GM12878 (cell line): ENCODE measurements at regions not wholly inside any gene's neighbourhood (a gene's known extent, or its start where the extent isn't known, plus 50 kb on each side); places are given as distances from the start of the nearest gene placed in this dataset.

ENCODE experiments used
- ATAC-seq: fragments of 200-7000 bp; cut with Tn5 transposase; 3 replicates; pipeline ENCODE4 v1.9.1; 2020; ENCODE audit warnings: mild to moderate bottlenecking, moderate library complexity
- BruUV-seq: library from RNA; stranded (reverse); fragments of 400-500 nt; replicated peaks from 2 replicates; lab custom pipeline; 2021; lab: Mats Ljungman, UMichigan
- CTCF ChIA-PET: fragments of 300-600 bp; sonication (Branson Sonifier 250); formaldehyde crosslinking; extraction: SDS; loops from one replicate; lab custom pipeline; 2021; ENCODE audit warnings: inconsistent platforms; lab: Yijun Ruan, JAX
- POLR2A ChIA-PET: fragments of 350-600 bp; formaldehyde crosslinking; extraction: SDS; loops from one replicate; lab custom pipeline; 2021; ENCODE audit warnings: inconsistent platforms; lab: Charles Lee
- RAD21 ChIA-PET: fragments of 300-600 bp; sonication (Branson Sonifier 250); formaldehyde crosslinking; loops from one replicate; lab custom pipeline; 2023; ENCODE audit warnings: antibody characterized with exemption; ENCODE audit not compliant: unreplicated experiment; lab: Charles Lee
- SMC1A ChIA-PET: fragments of 300-600 bp; sonication (Branson Sonifier 250); formaldehyde crosslinking; loops from one replicate; lab custom pipeline; 2023; ENCODE audit not compliant: unreplicated experiment, uncharacterized antibody; lab: Charles Lee
- DNase-seq: peaks from one replicate; pipeline ENCODE4 v3.0.0-alpha.2; 2011; ENCODE audit warnings: low read depth, low spot score
- FAIRE-seq: peaks from 3 replicates; lab custom pipeline; 2011; peaks lifted over from hg19 to GRCh38; lab: Jason Lieb, UNC
- H2AFZ ChIP-seq: 2 replicates; pipeline ENCODE4 v1.6.0; 2011; ENCODE audit warnings: low read depth, low read length, control low read depth; ENCODE audit not compliant: control insufficient read depth
- H3K27ac ChIP-seq: 2 replicates; pipeline ENCODE4 v1.5.1; 2011; ENCODE audit warnings: control low read depth; ENCODE audit not compliant: control insufficient read depth, insufficient read depth
- H3K27me3 ChIP-seq, 2 experiments: replicated peaks in 1 of 2; 2 replicates each; pipeline versions ENCODE4 v1.6.0 to v1.6.1; 2011; ENCODE audit warnings: low read length in 1 of 2; ENCODE audit not compliant: control insufficient read depth in 2 of 2, insufficient read depth in 2 of 2
- H3K36me3 ChIP-seq, 2 experiments: 2 replicates each; pipeline ENCODE4 v1.5.1; 2011; ENCODE audit warnings: low read length in 1 of 2; ENCODE audit not compliant: control insufficient read depth in 2 of 2, insufficient read depth in 2 of 2
- H3K4me1 ChIP-seq: 2 replicates; pipeline ENCODE4 v1.6.1; 2011; ENCODE audit warnings: mild to moderate bottlenecking, low read length, moderate library complexity, mixed read lengths; ENCODE audit not compliant: control insufficient read depth, insufficient read depth
- H3K4me2 ChIP-seq: 2 replicates; pipeline ENCODE4 v1.6.0; 2011; ENCODE audit warnings: control low read depth; ENCODE audit not compliant: control insufficient read depth, insufficient read depth
- H3K4me3 ChIP-seq: fragments of 200-600 bp; sonication (generic); 2 replicates; pipeline ENCODE4 v1.5.1; 2016
- H3K79me2 ChIP-seq: 2 replicates; pipeline ENCODE4 v1.6.0; 2011; ENCODE audit warnings: low read length; ENCODE audit not compliant: control insufficient read depth, insufficient read depth
- H3K9ac ChIP-seq: 2 replicates; pipeline ENCODE4 v1.8.0; 2011; ENCODE audit warnings: low read length, control low read depth, mixed read lengths; ENCODE audit not compliant: control insufficient read depth, insufficient read depth
- H3K9me3 ChIP-seq: replicated peaks from 3 replicates; pipeline ENCODE4 v1.5.1; 2011; ENCODE audit warnings: mild to moderate bottlenecking, low read length; ENCODE audit not compliant: control insufficient read depth, insufficient read depth
- H4K20me1 ChIP-seq: 2 replicates; pipeline ENCODE4 v1.6.0; 2011; ENCODE audit not compliant: control insufficient read depth, insufficient read depth
- ATF7 ChIP-seq: fragments of 450-650 bp; IDR thresholded peaks from 2 replicates; pipeline ENCODE4 v1.6.1; 2016; ENCODE audit warnings: low read depth, mild to moderate bottlenecking
- CHD1 ChIP-seq: IDR thresholded peaks from 2 replicates; pipeline ENCODE4 v1.6.1; 2012; ENCODE audit warnings: low read depth, low read length, improper control_type of control experiment
- CHD4 ChIP-seq: fragments of 200-600 bp; sonication (generic); IDR thresholded peaks from 2 replicates; pipeline ENCODE4 v1.6.1; 2016; ENCODE audit warnings: mild to moderate bottlenecking
- HDAC6 ChIP-seq: fragments of 200-600 bp; sonication (generic); IDR thresholded peaks from one replicate; pipeline ENCODE4 v1.8.0; 2017; ENCODE audit warnings: antibody characterized with exemption; ENCODE audit not compliant: unreplicated experiment
- PAX5 ChIP-seq: IDR thresholded peaks from 2 replicates; pipeline ENCODE4 v1.6.1; 2011; ENCODE audit warnings: low read depth, low read length, borderline replicate concordance
- PBX3 ChIP-seq: IDR thresholded peaks from 2 replicates; pipeline ENCODE4 v1.6.1; 2011; ENCODE audit warnings: mild to moderate bottlenecking, low read depth, low read length, moderate library complexity; ENCODE audit not compliant: insufficient replicate concordance
- RB1 ChIP-seq: fragments of 450-650 bp; formaldehyde crosslinking; IDR thresholded peaks from 2 replicates; pipeline ENCODE4 v1.6.1; 2017; ENCODE audit warnings: mild to moderate bottlenecking, borderline replicate concordance
- RFX5 ChIP-seq: IDR thresholded peaks from 2 replicates; pipeline ENCODE4 v1.6.1; 2011; ENCODE audit warnings: low read depth, low read length, improper control_type of control experiment
- SMAD5 ChIP-seq: IDR thresholded peaks from 2 replicates; pipeline ENCODE4 v1.6.1; 2016; ENCODE audit warnings: antibody characterized with exemption, low read depth
- TAF1 ChIP-seq: IDR thresholded peaks from 2 replicates; pipeline ENCODE4 v1.6.1; 2011; ENCODE audit warnings: mild to moderate bottlenecking, low read depth, low read length, borderline replicate concordance
- ZBTB4 ChIP-seq: fragments of 450-650 bp; formaldehyde crosslinking; IDR thresholded peaks from 2 replicates; pipeline ENCODE4 v1.4.0; 2022; ENCODE audit warnings: mild to moderate bottlenecking, moderate library complexity
- WGBS: methylation state at CpG from one replicate; pipeline ENCODE4 v1.1.6; 2016; ENCODE audit warnings: low lambda C conversion rate; ENCODE audit not compliant: insufficient replicate concordance, insufficient coverage; ENCODE audit errors: missing lambda C conversion rate; 5-methylcytosine and 5-hydroxymethylcytosine counted together
- in situ Hi-C: fragments of 300-500 bp; cut with MboI; formaldehyde crosslinking; loops from 9 replicates; pipeline ENCODE4 v1.14.3; 2018; ENCODE audit warnings: mixed read lengths
- intact Hi-C: fragments of 100-400 bp; cut with micrococcal nuclease; formaldehyde crosslinking; loops from one replicate; pipeline ENCODE4 v1.14.2; 2022; ENCODE audit not compliant: unreplicated experiment

DNA sequence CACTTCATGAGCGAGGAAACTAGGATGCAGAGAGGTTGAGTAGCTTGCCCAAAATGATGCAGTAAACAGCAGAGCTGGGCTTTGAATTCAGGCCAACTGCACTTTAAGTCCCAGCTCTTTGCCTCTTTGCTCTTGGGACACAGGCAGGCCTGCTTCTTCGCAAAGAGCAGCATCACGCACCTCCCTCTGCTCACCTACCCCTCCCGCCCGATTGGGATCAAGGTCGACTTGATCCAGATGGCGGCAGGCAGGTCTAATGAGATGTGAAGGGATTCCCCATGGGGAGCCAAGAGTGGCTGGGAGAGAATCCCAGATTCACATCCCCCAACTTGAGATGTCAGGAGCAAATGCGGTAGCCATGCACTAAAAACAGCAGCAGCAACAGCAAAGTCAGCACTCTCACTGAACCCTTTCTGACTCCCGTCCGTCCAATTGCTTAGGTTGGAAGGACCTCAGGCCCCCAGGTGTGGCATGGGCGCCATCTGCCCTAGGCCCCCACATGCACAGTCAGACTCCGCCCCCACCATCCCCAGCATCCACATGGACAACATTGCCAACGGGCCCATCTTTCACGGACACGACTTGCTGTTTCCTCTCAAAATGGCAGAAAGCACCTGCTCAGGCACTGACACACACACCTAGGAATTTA, 84.3 kb upstream of the MAP4K4 start (continued):
- TF ChIP-seq TAF1 (no peak), ATF7 (no peak), ZBTB4 (CRISPR knock-in tag) (no peak)

GRCh38 chr2:101612019-101612418, 85.5 kb upstream of the MAP4K4 start:
- intact Hi-C loops (no loop called here), in situ Hi-C loops (no loop called here)
- Histone ChIP-seq H3K4me3 (no peak overlapping the region), H3K36me3 (no peaks in the 10 kb centered on the region), H2AFZ (no peak overlapping the region), H3K79me2 (no peaks in the 10 kb centered on the region), H3K4me1 (no peaks in the 10 kb centered on the region), H3K4me2 (no peak overlapping the region), H3K9ac (no peak overlapping the region), H3K27me3 (no peaks in the 10 kb centered on the region), H3K9me3 (no peaks in the 10 kb centered on the region), H3K27ac (no peak overlapping the region), H4K20me1 (no peaks in the 10 kb centered on the region)
- ChIA-PET CTCF (no interaction called here), SMC1A (no interaction called here), RAD21 (no interaction called here), POLR2A (no interaction called here)
- DNase-seq (no peak), ATAC-seq (no peak), FAIRE-seq (no peak)
- WGBS: 59% methylated on average over 3 of the region's 3 CpGs
- no TSS peak for BruUV-seq
- no peak for TF ChIP-seq CHD1
- TF ChIP-seq SMAD5: no peak
- no peak for TF ChIP-seq CHD4
- no peak for TF ChIP-seq PAX5
- no peak for TF ChIP-seq RFX5
- no peak for TF ChIP-seq PBX3
- TF ChIP-seq RB1: no peak
- TF ChIP-seq HDAC6: no peak
